K562 (cell line): ENCODE measurements at regions not wholly inside any gene's neighbourhood (a gene's known extent, or its start where the extent isn't known, plus 50 kb on each side); places are given as distances from the start of the nearest gene placed in this dataset.

Experiments used
- BMI1 ChIP-seq: fragments of 150-350 bp; IDR thresholded peaks from 2 replicates; pipeline ENCODE4 v1.6.1; 2014; ENCODE audit warnings: low read length
- C11orf30 ChIP-seq: fragments of 450-650 bp; IDR thresholded peaks from 2 replicates; pipeline ENCODE4 v1.6.1; 2016; ENCODE audit warnings: low read depth, mild to moderate bottlenecking
- DIDO1 ChIP-seq: fragments of 450-650 bp; IDR thresholded peaks from 2 replicates; pipeline ENCODE4 v1.6.1; 2016; ENCODE audit warnings: low read depth, missing biosample characterization, missing genetic modification characterization
- ETV5 ChIP-seq: sonication (generic); formaldehyde crosslinking; IDR thresholded peaks from 2 replicates; pipeline ENCODE4 v1.4.0; 2020; ENCODE audit warnings: low read depth, mild to moderate bottlenecking, missing genetic modification reagents
- HES1 ChIP-seq: fragments of 450-650 bp; IDR thresholded peaks from 2 replicates; pipeline ENCODE4 v1.6.1; 2016; ENCODE audit warnings: low read depth, mild to moderate bottlenecking, moderate library complexity
- KHSRP ChIP-seq: fragments of 450-650 bp; IDR thresholded peaks from 2 replicates; pipeline ENCODE4 v1.6.1; 2017
- PRDM10 ChIP-seq: fragments of 450-650 bp; IDR thresholded peaks from 2 replicates; pipeline ENCODE4 v1.6.1; 2018; ENCODE audit not compliant: partially characterized antibody
- RBM39 ChIP-seq: fragments of 200-400 bp; formaldehyde crosslinking; optimal IDR thresholded peaks from 2 replicates; pipeline ENCODE3; 2018; ENCODE audit warnings: low read depth, low read length
- RFX7 ChIP-seq: fragments of 250-450 bp; sonication (Bioruptor Pico); IDR thresholded peaks from 2 replicates; pipeline ENCODE4 v1.5.1; 2021; ENCODE audit warnings: mild to moderate bottlenecking
- RHOXF2B ChIP-seq: fragments of 250-450 bp; sonication (Bioruptor Pico); conservative IDR thresholded peaks from 2 replicates; pipeline ENCODE4 v1.5.1; 2021
- TRIM28 ChIP-seq: fragments of 450-650 bp; IDR thresholded peaks from 2 replicates; pipeline ENCODE4 v1.6.1; 2017
- VEZF1 ChIP-seq: fragments of 200-800 bp; sonication (Bioruptor generic); IDR thresholded peaks from 2 replicates; pipeline ENCODE4 v1.6.1; 2017; ENCODE audit warnings: missing genetic modification characterization, missing compliant biosample characterization
- XRCC4 ChIP-seq: IDR thresholded peaks from one replicate; pipeline ENCODE4 v1.6.1; 2011; ENCODE audit not compliant: insufficient read depth, insufficient read length; ENCODE audit errors: extremely low read depth
- ZBTB1 ChIP-seq: sonication (generic); formaldehyde crosslinking; IDR thresholded peaks from 2 replicates; pipeline ENCODE4 v1.8.1; 2023; ENCODE audit warnings: missing genetic modification reagents, low read depth, mild to moderate bottlenecking, borderline replicate concordance
- ZEB2 ChIP-seq: fragments of 450-650 bp; IDR thresholded peaks from 2 replicates; pipeline ENCODE4 v1.6.1; 2016
- ZNF217 ChIP-seq: sonication (generic); formaldehyde crosslinking; IDR thresholded peaks from 2 replicates; pipeline ENCODE4 v1.8.0; 2022; ENCODE audit warnings: mild to moderate bottlenecking, missing genetic modification reagents
- ZNF253 ChIP-seq: fragments of 250-450 bp; sonication (Bioruptor Pico); conservative IDR thresholded peaks from 2 replicates; pipeline ENCODE4 v1.6.1; 2021; ENCODE audit warnings: mild to moderate bottlenecking
- ZNF316 ChIP-seq: fragments of 450-650 bp; IDR thresholded peaks from 2 replicates; pipeline ENCODE4 v1.6.1; 2016
- ZNF609 ChIP-seq: sonication (generic); formaldehyde crosslinking; IDR thresholded peaks from 2 replicates; pipeline ENCODE4 v1.8.1; 2023; ENCODE audit warnings: missing genetic modification reagents, mild to moderate bottlenecking, borderline replicate concordance

- no peak for TF ChIP-seq PRDM10
- TF ChIP-seq RBM39 = no peak
- no peak for TF ChIP-seq RHOXF2B (CRISPR knock-in tag)
- TF ChIP-seq XRCC4 = no peak
- no peak for TF ChIP-seq HES1
- TF ChIP-seq ZNF609 (CRISPR knock-in tag) = no peak
- TF ChIP-seq VEZF1 (CRISPR knock-in tag) = no peak
- no peak for TF ChIP-seq RFX7 (CRISPR knock-in tag)
- TF ChIP-seq ZBTB1 (CRISPR knock-in tag) = no peak
- TF ChIP-seq KHSRP = no peak
- no peak for TF ChIP-seq DIDO1 (tag)
- peak; percentile 62 for TF ChIP-seq C11orf30
- TF ChIP-seq ZNF217 = no peak
- TF ChIP-seq BMI1 = no peak
- TF ChIP-seq TRIM28 = no peak
- no peak for TF ChIP-seq ZNF253 (CRISPR knock-in tag)
- TF ChIP-seq ZEB2 = peak; percentile 31; the same call in 1 of the 2 replicates
- TF ChIP-seq ETV5 = no peak
- TF ChIP-seq ZNF316 = peak; percentile 47
Measured at GRCh38 chr15:87619161-87619960, 637.2 kb downstream of the NTRK3 start (continued).
